Trophoblast cell (in vitro differentiated cells and primary cell): ENCODE measurements at regions not wholly inside any gene's neighbourhood (a gene's known extent, or its start where the extent isn't known, plus 50 kb on each side); places are given as distances from the start of the nearest gene placed in this dataset.

Experiments
- DNase-seq, 2 donors: peaks; one replicate each; pipeline ENCODE4 v3.0.0-alpha.2; 2016
- H2AFZ ChIP-seq: 2 replicates; pipeline ENCODE4 v1.6.1; 2013; ENCODE audit warnings: low read length, moderate library complexity, mild to moderate bottlenecking; ENCODE audit not compliant: insufficient read depth, poor library complexity
- H2AK5ac ChIP-seq: 2 replicates; pipeline ENCODE4 v1.6.1; 2013; ENCODE audit warnings: mild to moderate bottlenecking, low read length
- H2BK120ac ChIP-seq: 2 replicates; pipeline ENCODE4 v1.6.1; 2013; ENCODE audit warnings: low read length, mild to moderate bottlenecking, moderate library complexity; ENCODE audit not compliant: insufficient read depth, poor library complexity
- H2BK12ac ChIP-seq: 2 replicates; pipeline ENCODE4 v1.6.1; 2013; ENCODE audit warnings: mild to moderate bottlenecking, low read length, moderate library complexity
- H2BK5ac ChIP-seq: 2 replicates; pipeline ENCODE4 v1.6.1; 2013; ENCODE audit warnings: low read length, low read depth, moderate library complexity, mild to moderate bottlenecking; ENCODE audit not compliant: poor library complexity
- H3K14ac ChIP-seq: 2 replicates; pipeline ENCODE4 v1.6.1; 2013; ENCODE audit warnings: mild to moderate bottlenecking, low read length
- H3K18ac ChIP-seq: 2 replicates; pipeline ENCODE4 v1.6.1; 2013; ENCODE audit warnings: mild to moderate bottlenecking, low read length
- H3K23ac ChIP-seq: 2 replicates; pipeline ENCODE4 v1.6.1; 2013; ENCODE audit warnings: low read length
- H3K27ac ChIP-seq: 2 replicates; pipeline ENCODE4 v1.5.1; 2013; ENCODE audit warnings: low read depth, mild to moderate bottlenecking, inconsistent platforms, low read length, moderate library complexity
- H3K27me3 ChIP-seq: 2 replicates; pipeline ENCODE4 v1.6.1; 2013; ENCODE audit warnings: inconsistent platforms, mild to moderate bottlenecking, low read length, moderate library complexity; ENCODE audit not compliant: insufficient read depth
- H3K36me3 ChIP-seq, 2 experiments: 1 replicate in 1 of 2; 2 replicates in 1 of 2; pipeline ENCODE4 v1.6.1; 2013; ENCODE audit warnings: low read length in 2 of 2, mild to moderate bottlenecking in 2 of 2, moderate library complexity in 1 of 2; ENCODE audit not compliant: insufficient read depth in 2 of 2, control insufficient read depth in 1 of 2
- H3K4ac ChIP-seq: 2 replicates; pipeline ENCODE4 v1.6.1; 2013; ENCODE audit warnings: low read depth, mild to moderate bottlenecking, low read length, moderate library complexity
- H3K4me1 ChIP-seq, 2 experiments: 1 replicate in 1 of 2; 2 replicates in 1 of 2; pipeline ENCODE4 v1.6.1; 2013; ENCODE audit warnings: low read length in 2 of 2, mild to moderate bottlenecking in 2 of 2, moderate library complexity in 1 of 2; ENCODE audit not compliant: insufficient read depth in 2 of 2, control insufficient read depth in 1 of 2
- H3K4me2 ChIP-seq: 2 replicates; pipeline ENCODE4 v1.6.1; 2013; ENCODE audit warnings: inconsistent platforms, mild to moderate bottlenecking, low read length, moderate library complexity
- H3K4me3 ChIP-seq: 2 replicates; pipeline ENCODE4 v1.5.1; 2013; ENCODE audit warnings: mild to moderate bottlenecking, low read depth, low read length, inconsistent platforms
- H3K79me1 ChIP-seq: one replicate; pipeline ENCODE4 v1.6.1; 2013; ENCODE audit warnings: low read length
- H3K79me2 ChIP-seq: 2 replicates; pipeline ENCODE4 v1.6.1; 2013; ENCODE audit warnings: low read length, mild to moderate bottlenecking; ENCODE audit not compliant: control insufficient read depth, insufficient read depth, poor library complexity
- H3K9ac ChIP-seq: 2 replicates; pipeline ENCODE4 v1.6.1; 2013; ENCODE audit warnings: mild to moderate bottlenecking, low read length
- H3K9me3 ChIP-seq: 2 replicates; pipeline ENCODE4 v1.6.1; 2013; ENCODE audit warnings: low read depth, mild to moderate bottlenecking, control low read depth, inconsistent platforms, low read length; ENCODE audit not compliant: insufficient read depth
- H4K12ac ChIP-seq: 2 replicates; pipeline ENCODE4 v1.6.1; 2013; ENCODE audit warnings: low read depth, mild to moderate bottlenecking, low read length, moderate library complexity
- H4K8ac ChIP-seq: 2 replicates; pipeline ENCODE4 v1.6.1; 2013; ENCODE audit warnings: low read depth, mild to moderate bottlenecking, low read length, moderate library complexity
- H4K91ac ChIP-seq: one replicate; pipeline ENCODE4 v1.6.1; 2013; ENCODE audit warnings: low read depth, mild to moderate bottlenecking, low read length, moderate library complexity
- WGBS: extraction: QIAGEN DNeasy Blood & Tissue Kit; methylation state at CpG from one replicate; pipeline ENCODE4 v1.1.7; 2013; ENCODE audit warnings: missing lambda C conversion rate; ENCODE audit not compliant: insufficient read length, insufficient coverage; ENCODE audit errors: extremely low coverage; 5-methylcytosine and 5-hydroxymethylcytosine counted together

GRCh38 chr2:180312542-180312941, 305.4 kb upstream of the CWC22 start:
- Histone ChIP-seq H4K8ac (no peak overlapping the region), H3K36me3 (no peaks in the 10 kb centered on the region), H2AK5ac (no peak overlapping the region), H3K9ac (no peak overlapping the region), H3K79me1 (no peaks in the 10 kb centered on the region), H3K23ac (no peak overlapping the region), H4K91ac (no peak overlapping the region), H2BK120ac (no peak overlapping the region), H3K9me3 (no peaks in the 10 kb centered on the region), H3K14ac (no peak overlapping the region), H3K27me3 (no peaks in the 10 kb centered on the region), H3K18ac (no peak overlapping the region), H3K27ac (no peak overlapping the region), H3K4me1 (no peaks in the 10 kb centered on the region), H3K79me2 (no peaks in the 10 kb centered on the region), H2BK5ac (no peak overlapping the region), H3K4me3 (no peak overlapping the region), H2BK12ac (no peak overlapping the region), H2AFZ (no peak overlapping the region), H3K4ac (no peak overlapping the region), H4K12ac (no peak overlapping the region), H3K4me2 (no peak overlapping the region)
- no peak for DNase-seq

GRCh38 chr2:180307096-180307495, 300.0 kb upstream of the CWC22 start:
- Histone ChIP-seq H2AK5ac (no peak overlapping the region), H3K79me1 (no peaks in the 10 kb centered on the region), H3K14ac (no peak overlapping the region), H3K18ac (no peak overlapping the region), H2BK120ac (no peak overlapping the region), H3K79me2 (no peaks in the 10 kb centered on the region), H3K4me1 (no peaks in the 10 kb centered on the region), H3K4me2 (no peak overlapping the region), H3K9ac (no peak overlapping the region), H3K4me3 (no peak overlapping the region), H2BK12ac (no peak overlapping the region), H3K36me3 (no peaks in the 10 kb centered on the region), H4K91ac (no peak overlapping the region), H3K27me3 (no peaks in the 10 kb centered on the region), H3K9me3 (no peaks in the 10 kb centered on the region), H3K27ac (no peak overlapping the region), H2BK5ac (no peak overlapping the region), H3K23ac (no peak overlapping the region), H3K4ac (no peak overlapping the region), H2AFZ (no peak overlapping the region), H4K12ac (no peak overlapping the region), H4K8ac (no peak overlapping the region)
- DNase-seq = no peak
- WGBS = no CpG with 5 or more reads among the region's 1 CpG

GRCh38 chr2:180306346-180306745, 299.2 kb upstream of the CWC22 start:
- Histone ChIP-seq H2AFZ (no peak overlapping the region), H3K4me1 (no peaks in the 10 kb centered on the region), H4K8ac (no peak overlapping the region), H2BK5ac (no peak overlapping the region), H4K12ac (no peak overlapping the region), H3K79me2 (no peaks in the 10 kb centered on the region), H3K4me3 (no peak overlapping the region), H3K36me3 (no peaks in the 10 kb centered on the region), H3K14ac (no peak overlapping the region), H3K4me2 (no peak overlapping the region), H2BK12ac (no peak overlapping the region), H3K9me3 (no peaks in the 10 kb centered on the region), H3K79me1 (no peaks in the 10 kb centered on the region), H4K91ac (no peak overlapping the region), H3K27ac (no peak overlapping the region), H3K27me3 (no peaks in the 10 kb centered on the region), H3K18ac (no peak overlapping the region), H2BK120ac (no peak overlapping the region), H3K4ac (no peak overlapping the region), H3K9ac (no peak overlapping the region), H3K23ac (no peak overlapping the region), H2AK5ac (no peak overlapping the region)
- WGBS = no CpG with 5 or more reads among the region's 2 CpGs
- DNase-seq = no peak

GRCh38 chr2:180291552-180292421, 284.7 kb upstream of the CWC22 start:
- Histone ChIP-seq H3K27ac (no peak overlapping the region), H2BK12ac (no peak overlapping the region), H3K18ac (no peak overlapping the region), H3K79me1 (no peaks in the 10 kb centered on the region), H3K79me2 (no peaks in the 10 kb centered on the region), H4K8ac (no peak overlapping the region), H3K36me3 (no peaks in the 10 kb centered on the region), H3K4me1 (no peaks in the 10 kb centered on the region), H2AFZ (no peak overlapping the region), H3K4me3 (no peak overlapping the region), H3K4me2 (no peak overlapping the region), H3K14ac (no peak overlapping the region), H4K12ac (no peak overlapping the region), H3K27me3 (no peaks in the 10 kb centered on the region), H3K9ac (no peak overlapping the region), H3K23ac (no peak overlapping the region), H2BK120ac (no peak overlapping the region), H3K4ac (no peak overlapping the region), H4K91ac (no peak overlapping the region), H2BK5ac (no peak overlapping the region), H2AK5ac (no peak overlapping the region), H3K9me3 (no peaks in the 10 kb centered on the region)
- DNase-seq = peak; percentile 39 to 63
- WGBS = no CpG with 5 or more reads among the region's 6 CpGs
